SW 1271 (cell line): ENCODE measurements at regions not wholly inside any gene's neighbourhood (a gene's known extent, or its start where the extent isn't known, plus 50 kb on each side); places are given as distances from the start of the nearest gene placed in this dataset.

Source experiments
- DNase-seq, 2 experiments: peaks; one replicate each; lab custom pipeline; 2025; lab: John Stamatoyannopoulos, UW

DNA sequence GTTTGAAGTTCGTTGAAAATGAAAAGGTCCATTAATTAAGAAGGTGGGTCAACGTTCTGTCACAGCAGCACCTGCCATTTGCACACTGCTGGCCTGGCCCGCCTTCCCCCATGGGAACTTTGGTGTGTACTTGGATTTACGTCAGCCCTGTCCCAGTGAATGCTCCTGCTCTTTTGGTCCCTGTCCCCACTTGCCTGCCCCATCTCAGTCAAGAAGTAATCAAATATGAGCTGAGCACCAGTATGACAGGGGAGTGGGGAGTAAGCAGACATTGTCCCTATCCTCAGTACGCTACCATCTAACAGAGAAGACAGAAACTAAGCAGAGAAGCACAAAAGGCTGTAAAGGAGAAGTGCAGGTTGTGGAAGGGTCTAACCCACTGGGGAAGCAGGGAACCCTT, 65.1 kb downstream of the SLC4A3 start:
- DNase-seq: no peak

DNA sequence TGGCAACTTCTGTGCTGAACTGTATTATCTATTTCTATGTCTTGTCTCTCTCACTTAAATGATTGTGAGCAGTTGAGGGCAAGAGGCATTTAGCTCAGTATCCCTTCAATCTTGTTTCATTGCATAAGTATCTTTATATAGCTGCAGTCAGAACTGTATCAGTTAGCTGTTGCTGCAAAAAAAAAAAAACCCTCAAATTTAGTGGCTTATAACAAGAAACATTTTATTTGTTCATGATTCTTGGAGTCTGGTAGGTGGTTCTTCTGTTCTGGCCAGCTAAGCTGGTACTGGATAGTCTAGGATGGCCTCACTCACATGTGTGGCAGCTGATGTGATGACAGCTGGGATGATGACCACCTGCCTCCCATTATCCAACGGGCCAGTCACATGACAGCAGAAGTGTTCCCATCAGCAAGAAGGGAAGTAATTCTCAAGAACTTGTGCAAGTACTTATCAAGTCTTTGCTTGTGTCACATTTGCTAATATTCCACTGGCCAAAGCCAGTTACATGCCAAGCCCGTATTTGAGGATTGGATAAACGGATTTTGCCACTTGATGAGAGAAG, 67.8 kb downstream of the SLC4A3 start:
- DNase-seq: no peak

GRCh38 chr2:219697811-219698747, 70.6 kb downstream of the SLC4A3 start:
- no peak for DNase-seq

- no peak for DNase-seq
These were observed 71.5 kb downstream of the SLC4A3 start for GRCh38 chr2:219698748-219699439.

DNA sequence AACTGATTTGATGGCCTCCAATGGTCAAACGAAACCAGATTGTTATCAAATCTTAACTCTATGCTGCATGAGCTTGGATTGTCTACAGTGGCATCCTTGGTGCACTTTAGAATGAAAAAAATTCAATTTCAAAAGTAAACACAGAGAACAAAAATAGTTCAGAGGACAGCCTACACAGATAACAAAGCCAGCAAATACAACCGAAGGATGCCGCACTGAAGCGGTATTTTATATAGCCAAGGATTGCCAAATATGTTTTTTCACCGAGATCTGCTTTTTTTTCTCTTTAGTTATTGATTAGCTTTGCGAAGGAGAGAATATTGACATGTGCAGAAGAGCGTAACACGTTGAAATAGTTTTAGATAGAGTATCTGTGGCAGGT, 72.0 kb downstream of the SLC4A3 start:
- no peak for DNase-seq

- no peak for DNase-seq
These were observed 74.6 kb downstream of the SLC4A3 start for GRCh38 chr2:219701847-219702634.

- no peak for DNase-seq
These were observed 75.5 kb downstream of the SLC4A3 start for GRCh38 chr2:219702796-219703545.

GRCh38 chr2:219704878-219705277, 77.4 kb downstream of the SLC4A3 start:
- no peak for DNase-seq

DNA sequence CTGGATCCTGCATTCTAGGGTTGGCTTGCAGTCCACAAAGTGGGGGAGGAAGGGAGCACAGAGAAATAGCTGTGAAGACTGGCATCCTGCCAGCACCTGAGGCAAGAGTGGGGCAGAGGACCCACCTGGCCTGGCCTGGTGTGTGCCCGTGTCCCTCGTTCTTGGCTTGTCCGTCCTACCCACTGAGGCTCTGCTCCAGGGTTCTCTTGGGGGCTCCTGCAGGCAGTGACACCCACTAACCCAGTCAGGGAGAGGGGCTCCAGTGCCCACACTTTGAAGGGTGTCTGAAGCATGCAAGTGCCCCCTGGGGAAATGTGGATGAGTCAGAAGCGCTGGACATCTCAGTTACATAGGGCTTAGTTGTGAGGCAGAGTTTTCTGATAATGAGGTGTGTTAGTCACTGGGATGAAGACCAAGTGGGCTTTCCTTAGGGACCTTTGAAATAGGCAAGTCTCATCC, 79.4 kb downstream of the SLC4A3 start:
- no peak for DNase-seq

DNA sequence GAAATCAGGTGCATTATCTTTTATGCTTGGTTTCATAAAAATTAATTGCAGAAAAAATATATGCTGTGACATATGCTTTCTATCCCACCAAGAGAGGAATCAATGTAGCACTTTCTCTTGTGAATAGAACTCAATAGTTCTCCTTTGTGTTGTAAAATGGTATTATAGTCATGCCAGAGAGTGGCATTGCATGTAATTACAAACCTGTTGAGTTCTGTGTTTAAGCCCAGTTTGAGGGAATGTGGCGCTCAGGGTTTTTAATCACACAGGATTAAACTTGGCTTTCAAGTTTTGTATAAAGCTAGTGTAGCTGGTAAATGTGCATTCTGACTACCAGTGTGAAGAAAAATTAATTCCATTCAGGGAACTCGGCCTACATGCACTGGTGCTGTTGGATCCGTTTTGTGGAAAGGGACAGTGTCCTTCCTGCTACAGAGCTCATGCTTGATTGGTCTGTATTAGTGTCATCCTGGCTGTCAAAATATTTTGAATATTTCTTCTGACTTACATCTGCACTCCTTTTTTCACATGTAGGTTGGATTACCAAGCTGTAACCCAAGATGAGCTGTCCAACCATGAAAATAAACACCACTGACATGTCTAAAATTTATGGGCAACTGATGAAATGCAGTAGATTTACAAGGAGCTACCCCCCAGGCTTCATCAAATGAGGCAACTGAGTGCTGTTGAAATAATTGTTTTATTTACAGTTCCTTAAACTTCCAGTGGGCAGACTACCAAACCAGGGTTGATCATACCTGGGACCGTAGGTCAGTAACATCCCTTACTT, 80.3 kb downstream of the SLC4A3 start:
- no peak for DNase-seq

- no peak for DNase-seq
These were observed 81.9 kb downstream of the SLC4A3 start for GRCh38 chr2:219709331-219709761.

DNA sequence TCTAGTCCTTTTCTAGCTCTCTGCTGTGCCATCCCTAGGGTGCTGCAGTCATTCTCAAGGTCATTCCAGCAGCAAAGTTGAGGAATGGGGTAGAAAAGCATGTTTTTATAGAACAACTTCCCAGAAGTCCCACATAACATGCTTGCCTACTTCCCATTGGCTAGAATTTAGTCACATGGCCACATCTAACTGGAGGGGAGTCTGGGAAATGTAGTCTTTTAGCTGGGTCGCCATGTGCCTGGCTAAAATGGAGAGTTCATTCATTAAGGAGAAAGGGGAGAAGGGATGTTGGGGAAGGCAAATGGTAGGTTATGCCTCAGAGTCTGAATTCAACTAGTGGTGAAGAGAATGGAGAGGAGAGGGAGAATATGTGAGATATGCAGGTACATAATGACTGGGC, 85.7 kb downstream of the SLC4A3 start:
- peak in 1 of 2 experiments; percentile 18 for DNase-seq

GRCh38 chr2:219714681-219715400, 87.4 kb downstream of the SLC4A3 start:
- no peak for DNase-seq

GRCh38 chr2:219718066-219718465, 90.6 kb downstream of the SLC4A3 start:
- no peak for DNase-seq

- DNase-seq: no peak
These were observed 92.1 kb downstream of the SLC4A3 start for GRCh38 chr2:219719521-219719920.

DNA sequence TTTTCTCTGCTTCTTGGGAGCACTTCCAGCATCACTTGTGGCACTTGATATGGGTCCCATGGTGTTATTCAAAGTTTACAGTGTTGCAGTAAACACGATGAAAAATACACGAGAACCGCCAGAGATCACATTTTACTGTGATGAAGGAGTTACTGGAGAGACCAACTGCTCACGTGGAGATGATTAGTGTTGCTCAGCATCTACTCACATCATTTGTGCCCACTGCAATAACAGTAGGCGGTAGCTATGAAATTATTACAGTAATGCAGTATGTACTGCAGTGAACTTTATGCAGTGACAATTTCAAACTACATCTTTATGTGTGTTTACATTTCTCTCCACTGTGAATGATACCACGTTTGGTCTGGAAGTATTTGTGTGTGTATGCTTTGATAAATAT, 93.5 kb downstream of the SLC4A3 start:
- no peak for DNase-seq

DNA sequence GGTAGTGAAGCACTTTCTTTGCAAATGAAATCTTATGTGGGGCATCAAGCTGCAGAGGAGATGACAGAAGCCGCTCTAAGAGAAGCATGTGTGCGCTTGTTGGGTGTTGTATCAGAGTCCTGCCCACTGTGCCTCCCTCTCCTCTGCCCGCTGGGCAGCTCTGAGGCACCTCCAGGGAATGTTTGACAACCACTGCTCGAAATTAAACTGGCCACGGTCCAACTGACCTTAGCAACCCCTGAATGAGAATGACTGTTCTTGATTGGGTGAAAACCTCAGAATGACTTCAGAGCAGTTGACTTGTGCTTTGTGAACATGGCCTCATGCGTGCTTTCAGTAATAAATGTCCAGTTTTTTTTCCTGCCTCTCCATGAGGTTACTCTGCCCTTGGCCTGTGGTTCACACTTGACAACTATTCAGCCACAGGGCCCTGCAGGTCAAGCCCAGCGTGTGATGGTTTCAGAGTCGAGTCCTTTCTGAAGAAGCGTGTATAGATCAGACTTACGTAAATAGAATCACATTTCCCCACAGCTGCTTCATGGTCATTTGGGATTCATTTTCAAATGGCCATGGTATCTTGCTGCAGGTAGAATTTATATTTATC, 94.9 kb downstream of the SLC4A3 start:
- DNase-seq: no peak

GRCh38 chr2:219723311-219723710, 95.9 kb downstream of the SLC4A3 start:
- DNase-seq: no peak

- DNase-seq: no peak
These were observed 97.2 kb downstream of the SLC4A3 start for GRCh38 chr2:219724628-219725027.
